Breast epithelium (tissue), 3 donors: ENCODE measurements at regions not wholly inside any gene's neighbourhood (a gene's known extent, or its start where the extent isn't known, plus 50 kb on each side); places are given as distances from the start of the nearest gene placed in this dataset.

Experiments
- POLR2A ChIP-seq: fragments of 450-650 bp; IDR thresholded peaks from one replicate; pipeline ENCODE4 v1.6.1; 2016; ENCODE audit warnings: antibody characterized with exemption, mild to moderate bottlenecking, moderate library complexity
- POLR2AphosphoS5 ChIP-seq, 3 donors: sonication (generic); formaldehyde crosslinking; IDR thresholded peaks; one replicate each; pipeline ENCODE4 v1.6.1; 2017; ENCODE audit warnings: antibody characterized with exemption in 3 of 3
- TF ChIP-seq, protein P1 (sequence below), 3 donors: fragments of 450-650 bp; IDR thresholded peaks; one replicate each; pipeline ENCODE4 v1.5.1; 2016 to 2017; ENCODE audit warnings: antibody characterized with exemption in 3 of 3, mild to moderate bottlenecking in 3 of 3, moderate library complexity in 3 of 3

DNA sequence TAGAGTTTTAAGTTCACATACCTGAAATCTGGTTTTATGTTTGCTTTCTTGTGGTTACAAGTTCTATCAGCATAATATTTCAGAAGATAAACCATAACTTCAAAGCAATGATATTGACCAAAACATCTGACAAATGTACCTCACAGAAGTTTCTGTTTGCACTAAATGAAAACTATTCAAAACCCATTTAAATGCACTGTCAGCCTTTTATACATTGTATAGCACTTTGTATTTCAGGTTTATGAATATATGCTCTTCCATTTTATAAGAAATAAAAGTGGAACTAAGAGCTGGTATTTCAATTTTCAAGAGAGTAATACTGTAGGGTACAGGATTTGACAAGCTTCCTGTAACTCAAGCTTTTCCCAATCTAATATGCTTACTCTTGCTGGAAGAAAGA, 388.6 kb upstream of the MBL2 start:
- TF ChIP-seq, protein P1, sequence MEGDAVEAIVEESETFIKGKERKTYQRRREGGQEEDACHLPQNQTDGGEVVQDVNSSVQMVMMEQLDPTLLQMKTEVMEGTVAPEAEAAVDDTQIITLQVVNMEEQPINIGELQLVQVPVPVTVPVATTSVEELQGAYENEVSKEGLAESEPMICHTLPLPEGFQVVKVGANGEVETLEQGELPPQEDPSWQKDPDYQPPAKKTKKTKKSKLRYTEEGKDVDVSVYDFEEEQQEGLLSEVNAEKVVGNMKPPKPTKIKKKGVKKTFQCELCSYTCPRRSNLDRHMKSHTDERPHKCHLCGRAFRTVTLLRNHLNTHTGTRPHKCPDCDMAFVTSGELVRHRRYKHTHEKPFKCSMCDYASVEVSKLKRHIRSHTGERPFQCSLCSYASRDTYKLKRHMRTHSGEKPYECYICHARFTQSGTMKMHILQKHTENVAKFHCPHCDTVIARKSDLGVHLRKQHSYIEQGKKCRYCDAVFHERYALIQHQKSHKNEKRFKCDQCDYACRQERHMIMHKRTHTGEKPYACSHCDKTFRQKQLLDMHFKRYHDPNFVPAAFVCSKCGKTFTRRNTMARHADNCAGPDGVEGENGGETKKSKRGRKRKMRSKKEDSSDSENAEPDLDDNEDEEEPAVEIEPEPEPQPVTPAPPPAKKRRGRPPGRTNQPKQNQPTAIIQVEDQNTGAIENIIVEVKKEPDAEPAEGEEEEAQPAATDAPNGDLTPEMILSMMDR (IDR thresholded peaks at IDR 0.05), result no peak
- TF ChIP-seq POLR2AphosphoS5 (IDR thresholded peaks at IDR 0.05) (no peak), POLR2A (no peak)
